NT2/D1 (cell line): ENCODE measurements at regions not wholly inside any gene's neighbourhood (a gene's known extent, or its start where the extent isn't known, plus 50 kb on each side); places are given as distances from the start of the nearest gene placed in this dataset.

Experiments used
- SUZ12 ChIP-seq: IDR thresholded peaks from 2 replicates; pipeline ENCODE4 v1.6.1; 2011; ENCODE audit not compliant: insufficient read length, insufficient read depth; ENCODE audit errors: extremely low read depth
- YY1 ChIP-seq: IDR thresholded peaks from 2 replicates; pipeline ENCODE4 v1.6.1; 2011; ENCODE audit not compliant: insufficient read length, insufficient read depth
- ZNF274 ChIP-seq: IDR thresholded peaks from 2 replicates; pipeline ENCODE4 v1.6.1; 2011; ENCODE audit warnings: mild to moderate bottlenecking, low read depth, low read length

GRCh38 chr7:50854831-50855230, 72.1 kb upstream of the GRB10 start:
- TF ChIP-seq YY1 (no peak), ZNF274 (no peak), SUZ12 (no peak)
